ENCODE measurements at regions not wholly inside any gene's neighbourhood (a gene's known extent, or its start where the extent isn't known, plus 50 kb on each side); places are given as distances from the start of the nearest gene placed in this dataset.

DNA sequence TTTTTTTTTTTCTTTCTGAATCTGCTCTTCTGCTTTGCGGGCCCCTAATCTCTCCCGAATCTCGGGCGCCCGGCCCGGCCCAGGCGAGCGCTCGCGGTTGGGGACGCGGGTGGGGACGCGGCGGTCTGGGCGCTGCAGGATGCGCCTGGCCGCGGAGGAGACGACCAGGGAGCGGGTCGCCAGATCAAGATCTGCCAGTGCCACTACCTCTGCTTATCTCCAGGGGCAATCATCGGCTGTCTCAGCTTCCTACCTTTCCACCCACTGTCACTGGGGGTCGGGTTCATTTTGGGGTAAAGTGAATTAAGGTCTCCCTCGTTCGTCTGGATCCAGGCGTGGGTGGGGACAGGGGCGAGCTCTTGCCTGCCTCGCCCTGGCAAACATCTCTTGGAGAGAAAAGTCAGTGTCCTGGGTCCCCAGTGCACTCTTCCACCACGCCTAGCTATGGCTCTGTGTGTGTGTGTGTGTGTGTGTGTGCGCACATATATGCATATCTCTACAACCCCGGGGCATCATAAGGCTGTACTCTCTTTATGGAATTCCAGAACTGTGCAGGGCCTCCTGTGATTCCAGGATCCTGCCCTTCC, 422.3 kb downstream of the VRK1 start:
- peaks cover 5% of the 10 kb centered on the region for H3K36me3 Mint-ChIP-seq (ENCODE audit: low read depth, unreplicated experiment)
- H3K27me3 Mint-ChIP-seq (ENCODE audit: unreplicated experiment): peaks cover 4% of the 10 kb centered on the region
- DNase-seq (ENCODE audit: low spot score): peak; percentile 5
- TF ChIP-seq, protein P1, sequence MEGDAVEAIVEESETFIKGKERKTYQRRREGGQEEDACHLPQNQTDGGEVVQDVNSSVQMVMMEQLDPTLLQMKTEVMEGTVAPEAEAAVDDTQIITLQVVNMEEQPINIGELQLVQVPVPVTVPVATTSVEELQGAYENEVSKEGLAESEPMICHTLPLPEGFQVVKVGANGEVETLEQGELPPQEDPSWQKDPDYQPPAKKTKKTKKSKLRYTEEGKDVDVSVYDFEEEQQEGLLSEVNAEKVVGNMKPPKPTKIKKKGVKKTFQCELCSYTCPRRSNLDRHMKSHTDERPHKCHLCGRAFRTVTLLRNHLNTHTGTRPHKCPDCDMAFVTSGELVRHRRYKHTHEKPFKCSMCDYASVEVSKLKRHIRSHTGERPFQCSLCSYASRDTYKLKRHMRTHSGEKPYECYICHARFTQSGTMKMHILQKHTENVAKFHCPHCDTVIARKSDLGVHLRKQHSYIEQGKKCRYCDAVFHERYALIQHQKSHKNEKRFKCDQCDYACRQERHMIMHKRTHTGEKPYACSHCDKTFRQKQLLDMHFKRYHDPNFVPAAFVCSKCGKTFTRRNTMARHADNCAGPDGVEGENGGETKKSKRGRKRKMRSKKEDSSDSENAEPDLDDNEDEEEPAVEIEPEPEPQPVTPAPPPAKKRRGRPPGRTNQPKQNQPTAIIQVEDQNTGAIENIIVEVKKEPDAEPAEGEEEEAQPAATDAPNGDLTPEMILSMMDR (IDR thresholded peaks at IDR 0.05; ENCODE audit: unreplicated experiment): no peak
- no peaks in the 10 kb centered on the region for H3K9me3 Mint-ChIP-seq (ENCODE audit: unreplicated experiment)
- H3K4me1 Mint-ChIP-seq (ENCODE audit: unreplicated experiment): peaks cover 16% of the 10 kb centered on the region
- H3K27ac Mint-ChIP-seq (ENCODE audit: unreplicated experiment): no peak overlapping the region
- H3K4me3 Mint-ChIP-seq (ENCODE audit: unreplicated experiment): peak overlapping the region; percentile 84

DNA sequence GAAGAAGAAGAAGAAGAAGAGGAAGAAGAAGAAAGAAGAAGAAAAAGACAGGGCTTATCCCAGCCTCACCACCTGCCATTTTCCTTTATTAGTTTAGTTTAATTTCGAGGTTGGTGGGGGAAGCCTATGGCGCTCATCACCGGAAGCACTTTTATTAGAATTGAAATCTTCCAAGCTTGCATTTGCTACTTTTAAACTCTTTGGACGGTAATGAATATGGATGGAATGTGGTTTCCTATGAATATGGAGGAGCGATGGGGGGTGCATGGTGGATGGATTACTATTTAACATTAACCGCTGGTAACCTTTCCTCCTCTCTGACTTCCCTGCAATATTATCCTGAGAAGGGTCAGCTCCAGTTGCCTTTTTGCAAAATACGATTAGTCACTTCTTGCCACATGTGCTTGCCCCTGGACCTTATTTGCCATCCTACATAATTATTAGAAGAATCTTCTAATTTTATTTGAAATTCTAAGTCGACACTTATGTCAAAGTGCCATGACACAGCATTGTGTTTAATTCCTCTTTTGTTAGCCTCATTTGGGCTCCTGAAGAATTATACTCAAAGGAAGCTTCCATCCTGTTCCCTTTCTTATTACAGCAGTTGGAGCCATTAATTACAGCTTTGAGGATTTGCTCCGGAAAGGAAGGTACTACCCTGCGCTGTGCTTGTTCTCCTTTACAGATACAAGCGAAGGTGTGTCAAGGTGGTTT, 424.5 kb downstream of the VRK1 start:
- Mint-ChIP-seq H3K27me3 (ENCODE audit: unreplicated experiment) (peaks cover 4% of the 10 kb centered on the region), H3K4me1 (ENCODE audit: unreplicated experiment) (peaks cover 16% of the 10 kb centered on the region), H3K27ac (ENCODE audit: unreplicated experiment) (no peak overlapping the region), H3K9me3 (ENCODE audit: unreplicated experiment) (no peaks in the 10 kb centered on the region), H3K36me3 (ENCODE audit: low read depth, unreplicated experiment) (peaks cover 5% of the 10 kb centered on the region), H3K4me3 (ENCODE audit: unreplicated experiment) (no peak overlapping the region)
- DNase-seq (ENCODE audit: low spot score): no peak
- TF ChIP-seq, protein P1 (IDR thresholded peaks at IDR 0.05; ENCODE audit: unreplicated experiment): no peak

DNA sequence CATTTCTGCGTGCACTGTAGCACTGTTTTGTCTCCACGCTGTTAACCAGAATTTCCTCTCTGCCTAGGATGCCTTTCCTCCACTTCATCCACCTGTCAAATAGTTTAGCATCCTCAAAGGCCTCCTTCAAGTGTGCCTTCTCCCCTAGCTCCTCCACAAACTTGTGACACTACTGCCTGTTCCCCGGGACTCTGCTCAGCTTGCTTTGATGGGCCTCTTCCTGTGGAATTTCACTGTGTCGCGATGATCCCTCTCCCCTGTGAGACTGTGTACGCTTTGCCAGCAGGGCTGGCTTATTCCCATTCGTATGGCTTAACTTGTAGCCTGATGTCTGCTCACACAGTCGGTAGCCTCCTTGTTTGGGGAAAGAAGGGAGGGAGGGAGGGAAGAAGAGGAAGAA, 426.8 kb downstream of the VRK1 start:
- H3K9me3 Mint-ChIP-seq (ENCODE audit: unreplicated experiment): no peaks in the 10 kb centered on the region
- no peak overlapping the region for H3K27ac Mint-ChIP-seq (ENCODE audit: unreplicated experiment)
- H3K27me3 Mint-ChIP-seq (ENCODE audit: unreplicated experiment): peaks cover 4% of the 10 kb centered on the region
- H3K36me3 Mint-ChIP-seq (ENCODE audit: low read depth, unreplicated experiment): peaks cover 5% of the 10 kb centered on the region
- H3K4me3 Mint-ChIP-seq (ENCODE audit: unreplicated experiment): no peak overlapping the region
- TF ChIP-seq, protein P1 (IDR thresholded peaks at IDR 0.05; ENCODE audit: unreplicated experiment): no peak
- DNase-seq (ENCODE audit: low spot score): no peak
- peaks cover 13% of the 10 kb centered on the region for H3K4me1 Mint-ChIP-seq (ENCODE audit: unreplicated experiment)

DNA sequence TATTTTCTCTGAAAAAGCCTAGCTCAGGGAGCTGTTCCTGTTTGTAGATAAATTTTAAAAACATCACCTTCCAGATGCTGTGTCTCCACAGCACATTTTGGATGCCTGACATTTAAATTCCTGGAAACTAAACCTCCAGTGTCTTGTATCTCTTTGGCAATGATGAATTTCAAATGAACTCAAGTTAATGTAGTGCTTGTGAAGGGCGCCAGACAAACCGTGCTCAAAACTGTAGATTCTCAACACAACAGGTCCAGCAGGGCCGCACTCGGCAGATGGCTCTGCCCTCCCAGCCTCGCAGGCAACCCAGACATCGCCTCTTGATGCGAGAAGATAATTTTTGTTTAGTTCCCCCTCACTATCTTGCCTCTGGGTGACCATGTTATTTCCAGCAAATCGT, 432.9 kb downstream of the VRK1 start:
- Mint-ChIP-seq H3K27me3 (ENCODE audit: unreplicated experiment) (no peaks in the 10 kb centered on the region), H3K27ac (ENCODE audit: unreplicated experiment) (no peak overlapping the region), H3K9me3 (ENCODE audit: unreplicated experiment) (no peaks in the 10 kb centered on the region), H3K4me1 (ENCODE audit: unreplicated experiment) (no peaks in the 10 kb centered on the region), H3K4me3 (ENCODE audit: unreplicated experiment) (no peak overlapping the region), H3K36me3 (ENCODE audit: low read depth, unreplicated experiment) (no peaks in the 10 kb centered on the region)
- DNase-seq (ENCODE audit: low spot score): no peak
- TF ChIP-seq, protein P1 (IDR thresholded peaks at IDR 0.05; ENCODE audit: unreplicated experiment): no peak

DNA sequence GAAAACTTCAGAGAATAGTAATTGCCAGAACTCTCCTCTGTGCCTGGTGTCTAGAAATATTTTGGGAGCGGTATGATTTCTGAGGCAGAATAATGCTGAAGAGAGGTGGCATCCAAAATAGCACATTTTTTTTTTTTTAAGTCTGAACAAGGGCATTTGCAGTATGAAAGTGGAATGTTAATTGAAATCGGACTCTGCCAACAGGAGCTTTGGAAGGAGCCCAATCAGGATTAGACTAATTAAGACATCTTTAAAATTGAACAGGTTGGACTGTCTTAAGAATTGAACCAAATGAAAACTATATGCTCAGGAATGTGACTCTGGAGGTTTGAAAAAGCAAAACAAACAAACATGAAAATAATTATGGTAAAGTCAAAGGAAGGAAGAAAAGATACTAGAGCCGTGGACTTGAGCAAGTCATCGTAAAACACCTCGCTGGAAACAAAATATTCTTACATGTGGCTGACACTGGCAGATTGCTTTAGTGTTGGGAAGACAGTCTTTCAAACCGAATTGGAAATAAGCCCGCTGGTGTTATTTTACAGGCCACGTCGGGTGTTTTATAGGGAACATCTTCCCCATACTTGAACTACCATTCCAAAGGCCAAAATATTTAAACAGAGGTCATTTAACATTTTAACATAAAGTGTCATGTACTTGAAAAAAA, 436.3 kb downstream of the VRK1 start:
- no peak overlapping the region for H3K4me3 Mint-ChIP-seq (ENCODE audit: unreplicated experiment)
- TF ChIP-seq, protein P1 (IDR thresholded peaks at IDR 0.05; ENCODE audit: unreplicated experiment): no peak
- H3K4me1 Mint-ChIP-seq (ENCODE audit: unreplicated experiment): no peaks in the 10 kb centered on the region
- no peaks in the 10 kb centered on the region for H3K27me3 Mint-ChIP-seq (ENCODE audit: unreplicated experiment)
- H3K36me3 Mint-ChIP-seq (ENCODE audit: low read depth, unreplicated experiment): no peaks in the 10 kb centered on the region
- no peak overlapping the region for H3K27ac Mint-ChIP-seq (ENCODE audit: unreplicated experiment)
- no peak for DNase-seq (ENCODE audit: low spot score)
- no peaks in the 10 kb centered on the region for H3K9me3 Mint-ChIP-seq (ENCODE audit: unreplicated experiment)
